H1 (cell line): ENCODE measurements at regions not wholly inside any gene's neighbourhood (a gene's known extent, or its start where the extent isn't known, plus 50 kb on each side); places are given as distances from the start of the nearest gene placed in this dataset.

Experiments used
- CTCF ChIA-PET: fragments of 300-600 bp; sonication (Branson Sonifier 250); formaldehyde crosslinking; loops from one replicate; lab custom pipeline; 2021; ENCODE audit not compliant: partially characterized antibody; lab: Charles Lee
- POLR2A ChIA-PET: fragments of 300-600 bp; sonication (Branson Sonifier 250); formaldehyde crosslinking; loops from one replicate; lab custom pipeline; 2021; ENCODE audit warnings: inconsistent platforms; ENCODE audit not compliant: partially characterized antibody; lab: Charles Lee
- DNase-seq, 2 experiments: peaks; one replicate each; pipeline versions ENCODE4 v3.0.0 to v3.0.0-alpha.2; 2010 to 2022; ENCODE audit warnings: low spot score in 2 of 2, low read depth in 1 of 2, mixed read lengths in 1 of 2
- FAIRE-seq: peaks from 2 replicates; lab custom pipeline; 2011; peaks lifted over from hg19 to GRCh38; lab: Jason Lieb, UNC
- H2AFZ ChIP-seq: 2 replicates; pipeline ENCODE4 v1.8.1; 2012; ENCODE audit warnings: low read length, inconsistent platforms
- H2AK5ac ChIP-seq: 2 replicates; pipeline ENCODE4 v1.6.1; 2013; ENCODE audit warnings: low read depth, low read length
- H2BK120ac ChIP-seq: replicated peaks from 2 replicates; pipeline ENCODE3; 2013; ENCODE audit warnings: low read depth, low read length, inconsistent platforms
- H2BK12ac ChIP-seq: 2 replicates; pipeline ENCODE4 v1.6.1; 2013; ENCODE audit warnings: low read depth, low read length
- H2BK15ac ChIP-seq: 2 replicates; pipeline ENCODE4 v1.6.1; 2013; ENCODE audit warnings: low read length
- H2BK20ac ChIP-seq: 2 replicates; pipeline ENCODE4 v1.6.1; 2013; ENCODE audit warnings: low read length
- H2BK5ac ChIP-seq: 2 replicates; pipeline ENCODE4 v1.6.1; 2013; ENCODE audit warnings: low read depth, low read length
- H3K14ac ChIP-seq: 2 replicates; pipeline ENCODE4 v1.6.1; 2013; ENCODE audit warnings: inconsistent platforms; ENCODE audit not compliant: insufficient read length
- H3K18ac ChIP-seq: 2 replicates; pipeline ENCODE4 v1.6.1; 2013; ENCODE audit warnings: low read length; ENCODE audit errors: extremely low read depth
- H3K23ac ChIP-seq: 2 replicates; pipeline ENCODE4 v1.6.1; 2013; ENCODE audit warnings: inconsistent platforms; ENCODE audit not compliant: insufficient read length
- H3K23me2 ChIP-seq: 2 replicates; pipeline ENCODE4 v1.6.1; 2013; ENCODE audit warnings: low read depth, low read length
- H3K27ac ChIP-seq: 2 replicates; pipeline ENCODE4 v1.6.1; 2011; ENCODE audit warnings: low read depth, low read length, inconsistent platforms
- H3K27me3 ChIP-seq, 4 experiments: replicated peaks in 1 of 4; 1 replicate in 1 of 4; 2 replicates in 3 of 4; pipeline versions ENCODE4 v1.6.1 to v1.8.1; 2011 to 2013; ENCODE audit warnings: low read length in 3 of 4, mild to moderate bottlenecking in 3 of 4, inconsistent platforms in 2 of 4, mixed read lengths in 2 of 4, moderate library complexity in 1 of 4; ENCODE audit not compliant: control insufficient read depth in 3 of 4, insufficient read depth in 3 of 4; ENCODE audit errors: extremely low read depth in 1 of 4
- H3K36me3 ChIP-seq, 4 experiments: 2 replicates each; pipeline versions ENCODE4 v1.6.1 to v1.8.1; 2011 to 2013; ENCODE audit warnings: mild to moderate bottlenecking in 4 of 4, low read length in 3 of 4, moderate library complexity in 2 of 4, control low read depth in 1 of 4, inconsistent platforms in 1 of 4; ENCODE audit not compliant: insufficient read depth in 4 of 4, control insufficient read depth in 2 of 4
- H3K4ac ChIP-seq: replicated peaks from 2 replicates; pipeline ENCODE3; 2013; ENCODE audit warnings: low read length, low read depth, mixed read lengths, inconsistent platforms; ENCODE audit not compliant: insufficient read length
- H3K4me1 ChIP-seq, 4 experiments: replicated peaks in 1 of 4; 1 replicate in 1 of 4; 2 replicates in 3 of 4; pipeline versions ENCODE4 v1.6.1 to v1.8.1; 2011 to 2013; ENCODE audit warnings: low read length in 3 of 4, inconsistent platforms in 2 of 4, mixed read lengths in 1 of 4; ENCODE audit not compliant: insufficient read depth in 4 of 4, control insufficient read depth in 3 of 4
- H3K4me2 ChIP-seq, 2 experiments: 2 replicates each; pipeline versions ENCODE4 v1.6.1 to v1.8.1; 2011 to 2013; ENCODE audit warnings: low read depth in 2 of 2, low read length in 2 of 2, control low read depth in 1 of 2, inconsistent platforms in 1 of 2, mild to moderate bottlenecking in 1 of 2; ENCODE audit not compliant: insufficient read depth in 1 of 2
- H3K4me3 ChIP-seq, 4 experiments: fragments of 200-600, 300-600 bp in 1 of 4; sonication (generic), shearing (Covaris generic), sonication (Bioruptor Twin) in 1 of 4; 2 replicates each; pipeline versions ENCODE4 v1.5.1 to v1.8.1; 2011 to 2016; ENCODE audit warnings: low read length in 4 of 4, low read depth in 3 of 4, control low read depth in 2 of 4, inconsistent platforms in 2 of 4, mild to moderate bottlenecking in 2 of 4, mixed read lengths in 1 of 4, moderate library complexity in 1 of 4; ENCODE audit not compliant: insufficient read depth in 2 of 4; ENCODE audit errors: extremely low read depth in 1 of 4
- H3K56ac ChIP-seq: replicated peaks from 2 replicates; pipeline ENCODE3; 2013; ENCODE audit warnings: low read depth, mild to moderate bottlenecking, mixed read lengths, low read length, inconsistent platforms; ENCODE audit not compliant: insufficient read length
- H3K79me1 ChIP-seq: 2 replicates; pipeline ENCODE4 v1.6.1; 2013; ENCODE audit warnings: low read depth, low read length, control low read depth
- H3K79me2 ChIP-seq, 2 experiments: 2 replicates each; pipeline versions ENCODE4 v1.6.1 to v1.8.1; 2012 to 2013; ENCODE audit warnings: low read length in 2 of 2, mild to moderate bottlenecking in 2 of 2, inconsistent platforms in 1 of 2; ENCODE audit not compliant: insufficient read depth in 2 of 2, control insufficient read depth in 1 of 2
- H3K9ac ChIP-seq, 4 experiments: replicated peaks in 1 of 4; 1 replicate in 1 of 4; 2 replicates in 3 of 4; pipeline versions ENCODE4 v1.6.1 to v1.8.1; 2011 to 2013; ENCODE audit warnings: low read depth in 3 of 4, low read length in 3 of 4, control low read depth in 2 of 4, mild to moderate bottlenecking in 2 of 4, moderate library complexity in 2 of 4, inconsistent platforms in 1 of 4; ENCODE audit errors: extremely low read depth in 1 of 4
- H3K9me3 ChIP-seq, 2 experiments: 2 replicates each; pipeline versions ENCODE4 v1.6.1 to v1.8.1; 2012 to 2013; ENCODE audit warnings: mild to moderate bottlenecking in 2 of 2, moderate library complexity in 2 of 2, control low read depth in 1 of 2, inconsistent platforms in 1 of 2, low read depth in 1 of 2, low read length in 1 of 2, mixed read lengths in 1 of 2; ENCODE audit not compliant: insufficient read depth in 2 of 2
- H4K20me1 ChIP-seq, 2 experiments: replicated peaks in 1 of 2; 2 replicates each; pipeline versions ENCODE3 to v1.8.1; 2011 to 2013; ENCODE audit warnings: inconsistent platforms in 2 of 2, low read length in 2 of 2, mild to moderate bottlenecking in 1 of 2; ENCODE audit not compliant: insufficient read depth in 2 of 2, control insufficient read depth in 1 of 2
- H4K5ac ChIP-seq: 2 replicates; pipeline ENCODE4 v1.6.1; 2013; ENCODE audit warnings: low read length, low read depth, mixed read lengths, inconsistent platforms; ENCODE audit not compliant: insufficient read length
- H4K8ac ChIP-seq: 2 replicates; pipeline ENCODE4 v1.8.0; 2013; ENCODE audit warnings: mild to moderate bottlenecking, moderate library complexity, low read length, inconsistent platforms; ENCODE audit not compliant: insufficient read depth; ENCODE audit errors: extremely low read depth
- H4K91ac ChIP-seq: replicated peaks from 2 replicates; pipeline ENCODE3; 2013; ENCODE audit warnings: low read length, mixed read lengths, inconsistent platforms; ENCODE audit not compliant: insufficient read length
- EGR1 ChIP-seq: IDR thresholded peaks from 2 replicates; pipeline ENCODE4 v1.6.1; 2011; ENCODE audit warnings: low read depth, low read length, borderline replicate concordance
- GTF2F1 ChIP-seq: IDR thresholded peaks from 2 replicates; pipeline ENCODE4 v1.6.1; 2012; ENCODE audit warnings: low read depth, low read length, improper control_type of control experiment, borderline replicate concordance
- HDAC2 ChIP-seq, 2 experiments: fragments of 300-600 bp in 1 of 2; sonication (generic) in 1 of 2; IDR thresholded peaks; 2 replicates each; pipeline ENCODE4 v1.6.1; 2011 to 2012; ENCODE audit warnings: low read depth in 2 of 2, low read length in 2 of 2, mild to moderate bottlenecking in 2 of 2, moderate library complexity in 2 of 2, borderline replicate concordance in 1 of 2, inconsistent platforms in 1 of 2
- KDM1A ChIP-seq: fragments of 200-600, 300-600 bp; sonication (generic); IDR thresholded peaks from 2 replicates; pipeline ENCODE4 v1.7.1; 2016; ENCODE audit warnings: mild to moderate bottlenecking, low read length, borderline replicate concordance
- MAFK ChIP-seq: IDR thresholded peaks from 2 replicates; pipeline ENCODE4 v1.6.1; 2012; ENCODE audit warnings: low read depth, mild to moderate bottlenecking, improper control_type of control experiment, low read length
- NRF1 ChIP-seq: IDR thresholded peaks from 2 replicates; pipeline ENCODE4 v1.6.1; 2011; ENCODE audit warnings: mild to moderate bottlenecking, low read depth, low read length, improper control_type of control experiment
- PHF8 ChIP-seq: fragments of 200-600 bp; sonication (generic); conservative IDR thresholded peaks from 2 replicates; pipeline ENCODE4 v1.7.1; 2012; ENCODE audit warnings: low read depth, mild to moderate bottlenecking, inconsistent platforms, low read length, moderate library complexity
- RNF2 ChIP-seq: fragments of 200-900, 300-1000 bp; sonication (generic); IDR thresholded peaks from 2 replicates; pipeline ENCODE4 v1.7.1; 2016; ENCODE audit warnings: borderline replicate concordance, low read depth, mild to moderate bottlenecking, antibody characterized with exemption, low read length; ENCODE audit not compliant: poor library complexity, severe bottlenecking; ENCODE audit errors: missing control alignments
- SIX5 ChIP-seq: IDR thresholded peaks from 2 replicates; pipeline ENCODE4 v1.6.1; 2011; ENCODE audit warnings: mild to moderate bottlenecking, low read depth, low read length
- SP1 ChIP-seq: IDR thresholded peaks from 2 replicates; pipeline ENCODE4 v1.6.1; 2011; ENCODE audit warnings: low read depth, low read length
- TAF1 ChIP-seq: IDR thresholded peaks from 2 replicates; pipeline ENCODE4 v1.6.1; 2011; ENCODE audit warnings: mild to moderate bottlenecking, low read depth, low read length
- TCF12 ChIP-seq: IDR thresholded peaks from 2 replicates; pipeline ENCODE4 v1.6.1; 2011; ENCODE audit warnings: low read depth, mild to moderate bottlenecking, low read length
- WGBS, 2 experiments: shearing (Covaris generic) in 1 of 2; methylation state at CpG; one replicate each; pipeline versions ENCODE4 v1.1.6 to v1.1.7; 2013 to 2015; ENCODE audit warnings: low lambda C conversion rate in 2 of 2, mixed read lengths in 2 of 2, inconsistent platforms in 1 of 2, low coverage in 1 of 2, missing lambda C conversion rate in 1 of 2; ENCODE audit not compliant: insufficient replicate concordance in 2 of 2, insufficient coverage in 1 of 2, insufficient read length in 1 of 2; ENCODE audit errors: extremely low coverage in 1 of 2, missing lambda C conversion rate in 1 of 2; 5-methylcytosine and 5-hydroxymethylcytosine counted together
- TF ChIP-seq, protein P1 (sequence below): IDR thresholded peaks from 2 replicates; pipeline ENCODE4 v1.6.1; 2012; ENCODE audit warnings: low read length, inconsistent platforms

DNA sequence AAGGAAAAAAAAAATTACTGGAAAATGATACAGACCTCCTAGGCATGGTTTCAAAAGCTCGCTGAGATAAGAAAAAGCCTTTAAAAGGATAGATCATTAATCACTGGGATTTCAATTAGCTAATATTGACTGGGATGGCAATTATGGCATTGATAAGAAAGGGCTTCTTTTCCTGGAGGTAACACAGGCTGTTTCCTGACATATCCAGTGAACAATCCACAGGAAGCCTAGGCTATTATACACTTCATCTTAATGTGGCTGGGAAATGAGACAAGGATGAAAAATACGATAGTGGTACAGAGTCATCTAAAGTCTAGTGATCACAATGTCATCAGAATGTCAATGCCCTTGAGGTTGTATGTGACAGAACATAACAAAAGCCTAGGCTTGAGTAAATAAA lies 1579.3 kb downstream of the C4orf33 start:
- Histone ChIP-seq H2BK12ac (no peak overlapping the region), H3K4me3 (no peak overlapping the region), H2AFZ (no peak overlapping the region), H3K4me2 (no peak overlapping the region), H4K20me1 (no peaks in the 10 kb centered on the region), H2AK5ac (no peak overlapping the region), H3K23me2 (no peaks in the 10 kb centered on the region), H3K9ac (no peak overlapping the region), H3K4me1 (peaks cover 0 to 3% (median 1%) of the 10 kb centered on the region in 4 experiments; a peak in 2 of 7 replicates), H4K8ac (no peak overlapping the region), H3K14ac (no peak overlapping the region), H4K5ac (no peak overlapping the region), H3K36me3 (no peaks in the 10 kb centered on the region), H2BK120ac (no peak overlapping the region), H3K56ac (no peak overlapping the region), H4K91ac (no peak overlapping the region), H2BK20ac (no peak overlapping the region), H3K27ac (no peak overlapping the region), H3K23ac (no peak overlapping the region), H3K79me2 (no peaks in the 10 kb centered on the region), H3K9me3 (no peaks in the 10 kb centered on the region), H3K4ac (no peak overlapping the region), H3K18ac (no peak overlapping the region), H3K79me1 (no peaks in the 10 kb centered on the region), H2BK15ac (no peak overlapping the region), H3K27me3 (no peaks in the 10 kb centered on the region), H2BK5ac (no peak overlapping the region)
- ChIA-PET POLR2A (no interaction called here), CTCF (no interaction called here)
- 89% methylated on average over 2 of the region's 2 CpGs; no CpG with 5 or more reads in 1 of the 2 experiments for WGBS, 2 experiments
- TF ChIP-seq EGR1 = no peak
- TF ChIP-seq GTF2F1 = no peak
- TF ChIP-seq, protein P1, sequence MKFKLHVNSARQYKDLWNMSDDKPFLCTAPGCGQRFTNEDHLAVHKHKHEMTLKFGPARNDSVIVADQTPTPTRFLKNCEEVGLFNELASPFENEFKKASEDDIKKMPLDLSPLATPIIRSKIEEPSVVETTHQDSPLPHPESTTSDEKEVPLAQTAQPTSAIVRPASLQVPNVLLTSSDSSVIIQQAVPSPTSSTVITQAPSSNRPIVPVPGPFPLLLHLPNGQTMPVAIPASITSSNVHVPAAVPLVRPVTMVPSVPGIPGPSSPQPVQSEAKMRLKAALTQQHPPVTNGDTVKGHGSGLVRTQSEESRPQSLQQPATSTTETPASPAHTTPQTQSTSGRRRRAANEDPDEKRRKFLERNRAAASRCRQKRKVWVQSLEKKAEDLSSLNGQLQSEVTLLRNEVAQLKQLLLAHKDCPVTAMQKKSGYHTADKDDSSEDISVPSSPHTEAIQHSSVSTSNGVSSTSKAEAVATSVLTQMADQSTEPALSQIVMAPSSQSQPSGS = no peak
- TF ChIP-seq TCF12 = no peak
- no peak for TF ChIP-seq MAFK
- no peak for TF ChIP-seq NRF1
- TF ChIP-seq KDM1A = no peak
- TF ChIP-seq TAF1 = no peak
- no peak for TF ChIP-seq SP1
- no peak for TF ChIP-seq HDAC2 (IDR thresholded peaks at IDR 0.05; ENCODE audit: borderline replicate concordance in 1 of 2, low read depth in 2 of 2, low read length in 2 of 2)
- no peak for TF ChIP-seq PHF8
- TF ChIP-seq SIX5 = no peak
- no peak for TF ChIP-seq RNF2
- DNase-seq (no peak), FAIRE-seq (no peak)
